Endodermal cell (in vitro differentiated cells): ENCODE measurements at regions not wholly inside any gene's neighbourhood (a gene's known extent, or its start where the extent isn't known, plus 50 kb on each side); places are given as distances from the start of the nearest gene placed in this dataset.

Experiments
- DNase-seq: peaks from one replicate; pipeline ENCODE4 v3.0.0-alpha.2; 2017
- H3K27ac ChIP-seq: 2 replicates; pipeline ENCODE4 v1.5.1; 2013; ENCODE audit warnings: mild to moderate bottlenecking, low read depth, low read length, moderate library complexity
- H3K27me3 ChIP-seq: 2 replicates; pipeline ENCODE4 v1.6.1; 2013; ENCODE audit warnings: mild to moderate bottlenecking, low read length, moderate library complexity; ENCODE audit not compliant: insufficient read depth, control insufficient read depth, poor library complexity, severe bottlenecking
- H3K36me3 ChIP-seq: 2 replicates; pipeline ENCODE4 v1.7.0; 2013; ENCODE audit warnings: mild to moderate bottlenecking, low read length, moderate library complexity; ENCODE audit not compliant: control insufficient read depth, insufficient read depth
- H3K4me1 ChIP-seq: one replicate; pipeline ENCODE4 v1.7.0; 2013; ENCODE audit warnings: low read length; ENCODE audit not compliant: control insufficient read depth, insufficient read depth
- H3K4me3 ChIP-seq: 2 replicates; pipeline ENCODE4 v1.5.1; 2013; ENCODE audit warnings: mild to moderate bottlenecking, low read length, moderate library complexity
- H3K9ac ChIP-seq: 2 replicates; pipeline ENCODE4 v1.6.1; 2013; ENCODE audit warnings: mild to moderate bottlenecking, low read length, moderate library complexity; ENCODE audit not compliant: poor library complexity, severe bottlenecking; ENCODE audit errors: extremely low read depth
- H3K9me3 ChIP-seq: 2 replicates; pipeline ENCODE4 v1.6.1; 2013; ENCODE audit warnings: mild to moderate bottlenecking, low read length, moderate library complexity; ENCODE audit not compliant: control insufficient read depth
- H3K27ac Mint-ChIP-seq: 2 replicates; pipeline ENCODE4 v1.8.0; 2020; ENCODE audit warnings: mixed read lengths
- H3K27me3 Mint-ChIP-seq: 2 replicates; pipeline ENCODE4 v1.8.0; 2021; ENCODE audit warnings: mild to moderate bottlenecking, mixed read lengths; ENCODE audit not compliant: insufficient read depth
- H3K36me3 Mint-ChIP-seq: 2 replicates; pipeline ENCODE4 v1.8.0; 2020; ENCODE audit warnings: low read depth, mixed read lengths
- H3K4me1 Mint-ChIP-seq: 2 replicates; pipeline ENCODE4 v1.8.0; 2020; ENCODE audit warnings: mixed read lengths
- H3K4me3 Mint-ChIP-seq: 2 replicates; pipeline ENCODE4 v1.8.0; 2020; ENCODE audit warnings: mild to moderate bottlenecking, moderate library complexity, mixed read lengths
- H3K9me3 Mint-ChIP-seq: 2 replicates; pipeline ENCODE4 v1.8.0; 2020; ENCODE audit warnings: mild to moderate bottlenecking, mixed read lengths
- CTCF ChIP-seq: fragments of 200-600 bp; sonication (generic); conservative IDR thresholded peaks from 2 replicates; pipeline ENCODE4 v1.5.0; 2021; ENCODE audit warnings: antibody characterized with exemption, mild to moderate bottlenecking
- WGBS, 2 experiments: methylation state at CpG; one replicate each; pipeline versions ENCODE4 v1.1.5 to v1.1.7; 2013; ENCODE audit warnings: missing lambda C conversion rate in 2 of 2, mixed read lengths in 1 of 2; ENCODE audit not compliant: insufficient coverage in 1 of 2, insufficient read length in 1 of 2; 5-methylcytosine and 5-hydroxymethylcytosine counted together

- 96 to 100% methylated on average over 1 to 2 of the region's 2 CpGs for WGBS, 2 experiments
- Histone ChIP-seq H3K4me1 (no peaks in the 10 kb centered on the region), H3K9ac (no peak overlapping the region), H3K4me3 (no peak overlapping the region), H3K27me3 (no peaks in the 10 kb centered on the region), H3K36me3 (no peaks in the 10 kb centered on the region), H3K9me3 (no peaks in the 10 kb centered on the region), H3K27ac (no peak overlapping the region)
- H3K4me3 Mint-ChIP-seq: no peak overlapping the region
- H3K27ac Mint-ChIP-seq: no peak overlapping the region
- H3K27me3 Mint-ChIP-seq: no peaks in the 10 kb centered on the region
- no peaks in the 10 kb centered on the region for H3K9me3 Mint-ChIP-seq
- no peaks in the 10 kb centered on the region for H3K4me1 Mint-ChIP-seq
- no peaks in the 10 kb centered on the region for H3K36me3 Mint-ChIP-seq
- no peak for DNase-seq
- TF ChIP-seq CTCF: no peak
Observed at GRCh38 chr11:92740276-92740675, 229.2 kb upstream of the MTNR1B start.

GRCh38 chr11:92744929-92745585 lies 224.4 kb upstream of the MTNR1B start:
- Mint-ChIP-seq H3K27ac (no peak overlapping the region), H3K4me3 (no peak overlapping the region), H3K9me3 (peaks cover 21% of the 10 kb centered on the region), H3K27me3 (no peaks in the 10 kb centered on the region), H3K4me1 (peaks cover 2% of the 10 kb centered on the region), H3K36me3 (peaks cover 6% of the 10 kb centered on the region)
- 88 to 91% methylated on average over 3 to 4 of the region's 4 CpGs for WGBS, 2 experiments
- H3K36me3 ChIP-seq: no peaks in the 10 kb centered on the region
- H3K27me3 ChIP-seq: no peaks in the 10 kb centered on the region
- H3K4me3 ChIP-seq: no peak overlapping the region
- peaks cover 14% of the 10 kb centered on the region for H3K9me3 ChIP-seq
- DNase-seq: no peak
- TF ChIP-seq CTCF: no peak
- no peak overlapping the region for H3K9ac ChIP-seq
- no peaks in the 10 kb centered on the region for H3K4me1 ChIP-seq
- H3K27ac ChIP-seq: no peak overlapping the region

GRCh38 chr11:92750794-92751193 lies 218.7 kb upstream of the MTNR1B start:
- H3K36me3 Mint-ChIP-seq: peaks cover 6% of the 10 kb centered on the region
- Histone ChIP-seq H3K27ac (no peak overlapping the region), H3K4me1 (no peaks in the 10 kb centered on the region), H3K9me3 (peaks cover 14% of the 10 kb centered on the region), H3K27me3 (no peaks in the 10 kb centered on the region), H3K9ac (no peak overlapping the region), H3K4me3 (no peak overlapping the region), H3K36me3 (no peaks in the 10 kb centered on the region)
- H3K27ac Mint-ChIP-seq: no peak overlapping the region
- H3K4me1 Mint-ChIP-seq: peaks cover 5% of the 10 kb centered on the region
- H3K9me3 Mint-ChIP-seq: peaks cover 21% of the 10 kb centered on the region
- H3K4me3 Mint-ChIP-seq: no peak overlapping the region
- H3K27me3 Mint-ChIP-seq: no peaks in the 10 kb centered on the region
- TF ChIP-seq CTCF: no peak
- 90 to 100% methylated on average over 3 to 5 of the region's 5 CpGs for WGBS, 2 experiments
- no peak for DNase-seq
